PFSK-1 (cell line): ENCODE measurements at regions not wholly inside any gene's neighbourhood (a gene's known extent, or its start where the extent isn't known, plus 50 kb on each side); places are given as distances from the start of the nearest gene placed in this dataset.

Source experiments
- POLR2AphosphoS5 ChIP-seq: IDR thresholded peaks from 2 replicates; pipeline ENCODE4 v1.6.1; 2012; ENCODE audit warnings: low read depth, mild to moderate bottlenecking, control low read depth, low read length, moderate library complexity
- REST ChIP-seq, 2 experiments: IDR thresholded peaks; 2 replicates each; pipeline versions ENCODE4 v1.6.1 to v1.8.0; 2011 to 2012; ENCODE audit warnings: low read depth in 2 of 2, low read length in 2 of 2, control low read depth in 1 of 2, inconsistent platforms in 1 of 2, mild to moderate bottlenecking in 1 of 2, moderate library complexity in 1 of 2; ENCODE audit not compliant: insufficient read depth in 1 of 2
- TAF1 ChIP-seq: IDR thresholded peaks from 2 replicates; pipeline ENCODE4 v1.6.1; 2012; ENCODE audit warnings: low read length, control low read depth, borderline replicate concordance; ENCODE audit not compliant: insufficient read depth

- no peak for TF ChIP-seq TAF1
- no peak for TF ChIP-seq POLR2AphosphoS5
- no peak for TF ChIP-seq REST (IDR thresholded peaks at IDR 0.05; ENCODE audit: insufficient read depth in 1 of 2, low read depth in 2 of 2, low read length in 2 of 2)
These were observed 63.8 kb upstream of the ABHD2 start for GRCh38 chr15:89024418-89024817.
